ENCODE measurements at regions not wholly inside any gene's neighbourhood (a gene's known extent, or its start where the extent isn't known, plus 50 kb on each side); places are given as distances from the start of the nearest gene placed in this dataset.

- no peak overlapping the region for H3K4me3 ChIP-seq (ENCODE audit: low read depth, low read length)
- DNase-seq (ENCODE audit: low read depth): no peak
- TF ChIP-seq CTCF (conservative IDR thresholded peaks at IDR 0.05; ENCODE audit: low read depth, low read length): no peak
Measured at GRCh38 chr12:28949184-28949583, 199.9 kb upstream of the FAR2 start.

GRCh38 chr12:28950049-28950448 is 199.0 kb upstream of the FAR2 start:
- TF ChIP-seq CTCF (conservative IDR thresholded peaks at IDR 0.05; ENCODE audit: low read depth, low read length): no peak
- DNase-seq (ENCODE audit: low read depth): no peak
- H3K4me3 ChIP-seq (ENCODE audit: low read depth, low read length): no peak overlapping the region

GRCh38 chr12:28951935-28952334 is 197.1 kb upstream of the FAR2 start:
- no peak overlapping the region for H3K4me3 ChIP-seq (ENCODE audit: low read depth, low read length)
- DNase-seq (ENCODE audit: low read depth): no peak
- TF ChIP-seq CTCF (conservative IDR thresholded peaks at IDR 0.05; ENCODE audit: low read depth, low read length): no peak

- no peak for TF ChIP-seq CTCF (conservative IDR thresholded peaks at IDR 0.05; ENCODE audit: low read depth, low read length)
- DNase-seq (ENCODE audit: low read depth): no peak
- H3K4me3 ChIP-seq (ENCODE audit: low read depth, low read length): no peak overlapping the region
Measured at GRCh38 chr12:28954333-28954732, 194.7 kb upstream of the FAR2 start.

- TF ChIP-seq CTCF (conservative IDR thresholded peaks at IDR 0.05; ENCODE audit: low read depth, low read length): no peak
- DNase-seq (ENCODE audit: low read depth): no peak
- H3K4me3 ChIP-seq (ENCODE audit: low read depth, low read length): no peak overlapping the region
Measured at GRCh38 chr12:28955491-28955890, 193.6 kb upstream of the FAR2 start.

GRCh38 chr12:28955931-28956330 is 193.1 kb upstream of the FAR2 start:
- no peak for TF ChIP-seq CTCF (conservative IDR thresholded peaks at IDR 0.05; ENCODE audit: low read depth, low read length)
- no peak for DNase-seq (ENCODE audit: low read depth)
- no peak overlapping the region for H3K4me3 ChIP-seq (ENCODE audit: low read depth, low read length)

GRCh38 chr12:28958553-28959195 is 190.4 kb upstream of the FAR2 start:
- TF ChIP-seq CTCF (conservative IDR thresholded peaks at IDR 0.05; ENCODE audit: low read depth, low read length): no peak
- DNase-seq (ENCODE audit: low read depth): no peak
- H3K4me3 ChIP-seq (ENCODE audit: low read depth, low read length): no peak overlapping the region

Data from epithelial cell of proximal tubule (primary cell).